ENCODE measurements at regions not wholly inside any gene's neighbourhood (a gene's known extent, or its start where the extent isn't known, plus 50 kb on each side); places are given as distances from the start of the nearest gene placed in this dataset.
A peak's percentile ranks its signal among the peaks of the same experiment; 100 is the strongest.
"Not testable (repeated sequence)": the region's sequence is repeated elsewhere in the genome, so short reads cannot be mapped to it uniquely, and the experiment has no call there.

- not testable (repeated sequence) for H3K4ac ChIP-seq (ENCODE audit: low read depth, low read length); H2BK5ac ChIP-seq (ENCODE audit: insufficient read length, low read length); H3K27me3 ChIP-seq (ENCODE audit: insufficient read depth, low read length); H3K23ac ChIP-seq (ENCODE audit: insufficient read length, low read depth, low read length); H2AK5ac ChIP-seq (ENCODE audit: insufficient read length, low read length); H3K18ac ChIP-seq (ENCODE audit: insufficient read length, low read depth, low read length); H3K27ac ChIP-seq (ENCODE audit: insufficient read length, low read depth, low read length); H4K5ac ChIP-seq (ENCODE audit: insufficient read length, low read depth, low read length); H4K8ac ChIP-seq (replicated peaks; ENCODE audit: insufficient read length, low read depth, low read length); H2BK120ac ChIP-seq (ENCODE audit: low read depth, low read length, poor library complexity, severe bottlenecking); H4K20me1 ChIP-seq (ENCODE audit: control insufficient read depth, insufficient read depth, insufficient read length); H3K56ac ChIP-seq (ENCODE audit: insufficient read length, low read depth, low read length); H2BK15ac ChIP-seq (ENCODE audit: low read depth, low read length); H2BK12ac ChIP-seq (ENCODE audit: insufficient read length, low read depth, low read length); H3K4me1 ChIP-seq (ENCODE audit: insufficient read depth, low read length); H3K9me3 ChIP-seq (ENCODE audit: control insufficient read depth, low read depth, low read length); H3K36me3 Mint-ChIP-seq (ENCODE audit: insufficient read depth in 1 of 3, low read depth in 3 of 3); H3T11ph ChIP-seq (ENCODE audit: low read length); H3K23me2 ChIP-seq (ENCODE audit: insufficient read length, low read depth, low read length, poor library complexity, severe bottlenecking); H3K27me3 Mint-ChIP-seq (ENCODE audit: low read depth); H3K14ac ChIP-seq (ENCODE audit: insufficient read depth, low read length); H3K79me1 ChIP-seq (ENCODE audit: insufficient read depth, low read depth, low read length, poor library complexity, severe bottlenecking); H4K91ac ChIP-seq (ENCODE audit: insufficient read length, low read depth, low read length); H3K79me2 ChIP-seq (ENCODE audit: insufficient read depth, low read length); H2BK20ac ChIP-seq (ENCODE audit: low read depth, low read length, poor library complexity, severe bottlenecking); H2AFZ ChIP-seq (ENCODE audit: low read length)
- Mint-ChIP-seq H3K27ac (peak overlapping the region; percentile 84 to 98 (median 89); a peak in 3 of 7 replicates), H3K4me1 (peaks cover 0 to 12% of the 10 kb centered on the region in 2 experiments; a peak in 3 of 4 replicates), H3K4me3 (peak overlapping the region; percentile 88 to 90), H3K9me3 (peaks cover 43 to 51% of the 10 kb centered on the region in 2 experiments)
- peak overlapping the region; percentile 92 for H3K9ac ChIP-seq (ENCODE audit: extremely low read depth, insufficient read length, low read length)
- WGBS (ENCODE audit: extremely low coverage, insufficient read length, low lambda C conversion rate), result no CpG with 5 or more reads among the region's 37 CpGs
- H3K4me2 ChIP-seq (ENCODE audit: insufficient read depth, insufficient read length, low read length), result peak overlapping the region; percentile 25
- DNase-seq, result peak; percentile 93
These were observed 183.4 kb downstream of the LIPI start for GRCh38 chr21:14027235-14027869.

DNA sequence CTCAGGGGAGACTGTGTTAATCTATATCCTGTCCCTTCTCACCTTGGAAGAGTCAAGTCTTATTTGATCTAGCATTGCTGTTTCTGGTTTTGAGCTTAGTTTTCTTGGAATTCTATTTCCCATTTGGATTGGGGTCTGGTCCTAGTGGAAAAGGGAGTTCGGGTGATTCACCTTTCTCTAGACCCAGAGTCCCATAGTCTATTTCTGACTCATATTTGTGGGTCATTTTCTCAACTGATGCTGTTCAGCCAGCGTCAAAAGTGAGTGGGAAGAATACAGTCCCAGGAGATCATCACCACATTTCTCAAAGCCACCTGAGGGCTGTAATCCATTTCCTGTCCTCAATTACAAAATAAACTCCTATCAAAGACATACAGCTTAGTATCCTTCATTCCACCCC is 190.6 kb downstream of the LIPI start:
- not testable (repeated sequence) for H4K91ac ChIP-seq (ENCODE audit: insufficient read length, low read depth, low read length); H3T11ph ChIP-seq (ENCODE audit: low read length); H3K4ac ChIP-seq (ENCODE audit: low read depth, low read length); H3K18ac ChIP-seq (ENCODE audit: insufficient read length, low read depth, low read length); H2BK12ac ChIP-seq (ENCODE audit: insufficient read length, low read depth, low read length); H3K14ac ChIP-seq (ENCODE audit: insufficient read depth, low read length); H4K20me1 ChIP-seq (ENCODE audit: control insufficient read depth, insufficient read depth, insufficient read length); H3K4me3 Mint-ChIP-seq; H2AFZ ChIP-seq (ENCODE audit: low read length); H3K9me3 ChIP-seq (ENCODE audit: control insufficient read depth, low read depth, low read length); H2BK15ac ChIP-seq (ENCODE audit: low read depth, low read length); H3K27me3 Mint-ChIP-seq (ENCODE audit: low read depth); H2AK5ac ChIP-seq (ENCODE audit: insufficient read length, low read length); H3K27ac Mint-ChIP-seq; H3K79me2 ChIP-seq (ENCODE audit: insufficient read depth, low read length); H4K8ac ChIP-seq (replicated peaks; ENCODE audit: insufficient read length, low read depth, low read length); H2BK20ac ChIP-seq (ENCODE audit: low read depth, low read length, poor library complexity, severe bottlenecking); H2BK5ac ChIP-seq (ENCODE audit: insufficient read length, low read length); H3K4me1 Mint-ChIP-seq; H3K36me3 Mint-ChIP-seq (ENCODE audit: insufficient read depth in 1 of 3, low read depth in 3 of 3); DNase-seq; H3K23ac ChIP-seq (ENCODE audit: insufficient read length, low read depth, low read length); H3K79me1 ChIP-seq (ENCODE audit: insufficient read depth, low read depth, low read length, poor library complexity, severe bottlenecking); H3K23me2 ChIP-seq (ENCODE audit: insufficient read length, low read depth, low read length, poor library complexity, severe bottlenecking); H3K4me1 ChIP-seq (ENCODE audit: insufficient read depth, low read length); H3K27me3 ChIP-seq (ENCODE audit: insufficient read depth, low read length); H4K5ac ChIP-seq (ENCODE audit: insufficient read length, low read depth, low read length); H3K56ac ChIP-seq (ENCODE audit: insufficient read length, low read depth, low read length); H2BK120ac ChIP-seq (ENCODE audit: low read depth, low read length, poor library complexity, severe bottlenecking); H3K9ac ChIP-seq (ENCODE audit: extremely low read depth, insufficient read length, low read length); H3K27ac ChIP-seq (ENCODE audit: insufficient read length, low read depth, low read length); H3K4me2 ChIP-seq (ENCODE audit: insufficient read depth, insufficient read length, low read length)
- peaks cover 45 to 61% of the 10 kb centered on the region in 2 experiments for H3K9me3 Mint-ChIP-seq
- no CpG with 5 or more reads among the region's 2 CpGs for WGBS (ENCODE audit: extremely low coverage, insufficient read length, low lambda C conversion rate)

Data from H9 (cell line).